GM21786 (cell line): ENCODE measurements at regions not wholly inside any gene's neighbourhood (a gene's known extent, or its start where the extent isn't known, plus 50 kb on each side); places are given as distances from the start of the nearest gene placed in this dataset.
"Not testable (repeated sequence)": the region's sequence is repeated elsewhere in the genome, so short reads cannot be mapped to it uniquely, and the experiment has no call there.

ENCODE experiments used
- ATAC-seq: cut with Tn5 transposase; IDR thresholded peaks from one replicate; pipeline ENCODE4 v1.9.1; 2021; ENCODE audit not compliant: unreplicated experiment

DNA sequence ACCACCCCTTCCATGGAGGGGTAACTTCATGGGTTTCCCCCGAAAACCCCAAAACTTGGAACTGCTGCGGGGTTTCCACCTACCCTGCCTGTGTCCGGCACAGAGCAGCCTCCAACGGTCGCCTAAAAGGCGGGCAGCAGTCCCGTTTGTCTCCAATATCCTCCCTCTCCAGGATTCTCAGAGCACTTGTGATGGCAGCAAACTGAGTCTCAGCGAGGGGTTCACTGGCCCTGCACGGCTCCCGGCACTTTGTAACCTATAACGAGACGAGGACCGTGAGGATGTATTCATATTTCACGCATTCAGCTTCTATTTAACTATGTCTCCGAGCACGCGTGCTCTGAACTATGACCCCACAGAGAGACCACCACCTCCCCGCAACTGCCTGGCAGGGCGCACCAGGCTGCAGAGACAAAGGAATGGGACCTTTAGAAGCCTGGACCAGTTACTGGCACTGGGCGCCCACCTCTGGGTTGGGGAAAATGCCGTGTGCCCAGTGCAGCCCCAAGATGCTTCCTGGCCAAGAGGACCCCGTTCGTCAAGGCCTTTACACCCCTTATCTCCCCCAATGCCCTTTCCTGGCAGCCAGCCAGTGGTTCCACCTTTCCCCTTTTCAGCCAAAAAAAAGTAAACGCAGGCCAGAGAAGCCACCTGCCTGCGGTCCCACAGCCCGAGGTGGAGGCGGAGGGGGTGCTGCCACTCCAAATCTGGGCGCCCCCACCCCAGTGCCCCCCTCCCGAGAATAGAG lies 173.1 kb upstream of the RTL1 start:
- no peak for ATAC-seq

DNA sequence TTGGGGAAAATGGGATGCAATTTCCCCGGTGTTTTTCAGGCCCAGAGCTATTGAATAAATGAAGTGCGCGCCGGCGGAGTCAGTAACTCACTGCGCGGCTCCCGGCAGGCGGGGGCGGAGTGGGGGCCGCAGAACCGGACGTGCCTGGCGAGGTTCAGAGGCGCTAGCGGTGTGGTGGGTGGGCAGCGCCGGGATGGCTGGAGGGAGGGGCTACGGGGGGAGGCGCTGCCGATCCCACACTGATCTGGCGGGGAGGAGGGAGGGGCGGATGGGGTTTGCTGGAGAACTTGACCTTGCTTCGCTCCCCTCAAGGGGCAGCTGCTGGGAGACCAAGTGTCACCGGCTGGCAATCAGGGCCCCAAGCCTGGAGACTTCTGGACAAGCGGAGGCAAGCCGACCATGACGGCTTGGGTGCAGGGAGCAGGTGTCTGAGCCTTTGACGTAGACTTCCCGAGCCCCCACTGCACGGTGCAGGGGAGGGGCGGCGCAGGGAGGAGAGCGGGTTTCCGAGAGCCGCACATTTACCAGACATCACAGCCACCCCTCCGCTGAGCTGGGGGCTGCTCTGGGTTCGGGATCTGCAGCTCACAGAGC lies 174.1 kb upstream of the RTL1 start:
- ATAC-seq, result no peak

GRCh38 chr14:101078170-101078891 lies 174.8 kb upstream of the RTL1 start:
- no peak for ATAC-seq

DNA sequence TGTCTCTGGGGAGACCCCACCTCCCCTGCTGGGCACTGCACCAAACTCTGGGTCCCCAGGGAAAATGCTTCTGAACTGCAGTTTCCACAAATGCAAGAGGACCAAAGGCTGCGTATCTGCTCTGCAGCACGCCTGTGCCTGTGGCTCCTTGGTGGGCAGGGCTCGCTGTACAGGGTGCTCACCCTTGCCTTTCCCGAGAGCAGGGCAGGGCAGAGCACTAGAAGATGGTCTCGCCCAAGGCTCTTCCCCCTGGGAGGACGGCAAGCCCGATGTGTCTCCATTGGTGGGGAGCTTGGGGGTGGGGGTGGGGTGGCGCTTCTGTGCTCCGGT lies 175.3 kb upstream of the RTL1 start:
- ATAC-seq, result no peak

DNA sequence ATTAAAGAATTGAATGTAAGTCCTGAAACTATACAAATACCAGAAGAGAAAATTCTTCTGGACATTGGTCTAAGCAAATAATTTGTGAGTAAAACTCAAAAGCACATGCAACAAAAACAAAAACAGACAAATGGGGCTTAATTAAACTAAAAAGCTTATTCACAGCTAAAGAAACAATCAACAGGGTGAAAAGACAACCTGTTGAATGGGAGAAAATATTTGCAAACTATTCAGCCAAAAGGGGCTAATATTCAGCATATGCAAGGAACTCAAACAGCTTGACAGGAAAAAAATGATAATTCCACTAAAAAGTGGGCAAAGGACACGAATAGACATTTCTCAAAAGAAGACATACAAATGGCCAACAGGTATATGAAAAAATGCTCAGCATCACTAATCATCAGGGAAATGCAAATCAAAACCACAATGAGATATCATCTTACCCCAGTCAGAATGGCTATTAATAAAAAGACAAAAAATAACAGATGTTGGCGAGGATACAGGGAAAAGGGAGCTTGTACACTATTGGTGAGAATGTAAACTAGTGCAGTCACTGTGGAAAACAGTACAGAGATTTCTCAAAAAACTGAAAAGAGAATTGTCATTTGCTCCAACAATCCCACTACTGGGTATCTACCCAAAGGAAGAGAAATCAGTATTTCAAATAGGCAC lies 177.5 kb upstream of the RTL1 start:
- ATAC-seq, result no peak

DNA sequence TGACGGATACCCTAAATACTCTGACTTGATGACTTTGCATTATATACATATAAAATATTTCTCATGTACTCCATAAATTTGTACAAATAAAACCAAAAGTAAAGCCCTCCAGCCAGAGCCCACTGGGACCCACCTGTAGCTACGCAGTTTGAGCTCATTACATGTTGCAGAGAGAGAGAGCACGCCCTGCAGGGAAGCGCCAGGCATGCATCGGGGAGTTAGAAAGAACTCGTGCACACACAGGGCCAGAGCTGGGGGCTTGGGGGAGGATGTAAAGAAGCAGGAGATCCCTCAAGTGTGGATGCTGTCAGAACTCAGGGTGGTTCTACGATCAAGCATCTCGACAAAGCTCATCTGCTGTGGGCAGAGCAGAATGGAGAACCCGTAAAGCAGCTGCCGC lies 178.5 kb upstream of the RTL1 start:
- no peak for ATAC-seq

DNA sequence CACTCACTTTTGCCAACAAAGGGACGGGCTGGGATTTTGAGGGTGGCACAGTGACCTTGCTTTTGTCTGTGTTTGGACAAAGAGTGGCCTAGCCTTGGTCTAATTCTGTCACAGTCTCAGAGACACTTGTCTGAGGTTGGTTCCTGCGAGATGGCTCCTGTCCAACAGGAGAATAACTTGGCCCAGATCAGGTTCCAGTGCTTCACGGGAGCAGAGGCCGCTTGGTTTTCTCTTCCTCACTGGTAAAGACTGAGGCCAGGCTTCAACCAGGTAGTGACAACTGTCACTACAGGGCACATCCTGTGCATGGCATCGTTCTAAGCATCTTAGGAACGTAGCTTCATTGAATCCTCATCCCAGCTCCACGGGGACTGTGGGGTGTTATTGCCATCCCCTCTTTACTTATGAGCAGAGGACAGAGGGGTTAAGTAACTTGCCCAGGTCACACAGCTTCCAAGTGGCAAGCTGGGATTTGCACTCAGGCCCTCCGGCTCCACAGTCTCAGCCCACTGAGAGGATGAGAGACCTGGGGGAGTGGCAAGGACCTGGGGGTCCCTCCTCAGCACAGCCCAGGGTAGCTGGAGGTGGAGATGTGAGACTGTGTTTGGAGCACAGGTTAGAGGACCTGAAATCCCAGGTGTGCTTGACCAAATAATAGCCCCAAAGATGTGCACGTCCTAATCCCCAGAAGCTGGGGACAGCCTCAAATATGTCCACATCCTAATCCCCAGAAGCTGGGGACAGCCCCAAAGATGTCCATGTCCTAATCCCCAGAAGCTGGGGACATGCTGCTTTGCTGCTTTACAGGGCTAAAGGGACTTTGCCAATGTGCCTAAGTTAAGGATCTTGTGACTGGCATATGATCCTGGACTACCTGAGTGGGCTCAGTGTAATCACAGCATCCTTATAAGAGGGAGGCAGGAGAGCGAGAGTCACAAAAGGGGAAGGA lies 179.2 kb upstream of the RTL1 start:
- no peak for ATAC-seq

DNA sequence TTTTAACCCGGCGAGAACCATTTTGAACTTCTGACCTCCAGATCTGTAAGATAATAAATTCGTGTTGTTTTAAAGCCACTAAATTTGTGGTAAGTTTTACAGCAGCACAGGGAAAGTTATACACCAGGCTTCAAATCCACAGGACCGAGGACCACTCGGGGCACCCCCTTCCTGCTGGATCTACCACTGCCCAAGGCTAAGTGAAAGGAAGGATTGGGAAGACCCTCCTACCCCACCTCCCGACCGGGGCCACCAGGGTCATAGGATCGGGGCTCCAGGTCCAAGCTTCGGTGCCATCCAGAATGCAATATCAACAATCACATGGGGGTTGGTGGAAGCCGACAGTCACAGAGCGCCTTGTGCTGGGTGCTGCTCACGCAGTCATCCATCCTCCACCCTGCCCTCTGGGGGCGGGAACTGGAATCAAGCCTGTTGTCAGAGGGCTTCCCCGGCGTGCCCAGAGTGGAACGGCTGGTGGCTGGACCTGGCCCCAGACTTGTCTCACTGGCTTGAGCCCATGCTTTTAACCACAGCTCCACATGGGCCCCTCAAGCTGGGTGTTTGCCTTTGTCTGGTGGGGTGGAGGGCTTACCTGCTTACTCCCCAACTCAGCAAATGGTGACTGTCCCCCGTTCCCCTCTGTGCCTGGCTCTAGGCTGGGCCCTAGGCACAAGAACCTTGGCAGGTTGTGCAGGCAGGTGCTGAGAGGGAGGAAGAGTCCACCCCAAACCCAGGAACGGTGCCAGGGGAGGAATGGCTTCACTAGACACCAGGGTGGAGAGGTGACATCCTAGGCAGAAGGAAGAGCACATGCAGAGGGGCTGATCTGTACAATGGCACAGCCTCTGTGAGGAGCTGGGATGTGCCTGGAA lies 180.3 kb upstream of the RTL1 start:
- no peak for ATAC-seq

DNA sequence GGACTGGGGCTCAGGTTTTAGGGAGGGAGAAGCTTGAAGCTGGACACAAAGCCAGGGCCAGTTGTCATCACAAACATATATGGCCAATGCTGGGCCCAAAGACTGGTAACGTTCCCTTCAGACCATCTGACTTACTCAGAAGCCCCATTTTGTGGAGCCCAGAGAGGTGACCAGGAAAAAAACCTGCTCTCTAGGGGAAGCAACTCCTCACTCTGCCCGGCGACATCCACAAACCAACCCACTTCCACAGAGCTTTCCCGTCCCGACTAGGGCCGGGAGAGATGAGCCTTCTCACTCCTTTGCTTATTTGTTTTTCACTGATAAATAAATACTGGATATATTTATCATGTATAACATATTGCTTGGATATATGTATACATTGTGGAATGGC lies 180.9 kb upstream of the RTL1 start:
- ATAC-seq, result no peak

DNA sequence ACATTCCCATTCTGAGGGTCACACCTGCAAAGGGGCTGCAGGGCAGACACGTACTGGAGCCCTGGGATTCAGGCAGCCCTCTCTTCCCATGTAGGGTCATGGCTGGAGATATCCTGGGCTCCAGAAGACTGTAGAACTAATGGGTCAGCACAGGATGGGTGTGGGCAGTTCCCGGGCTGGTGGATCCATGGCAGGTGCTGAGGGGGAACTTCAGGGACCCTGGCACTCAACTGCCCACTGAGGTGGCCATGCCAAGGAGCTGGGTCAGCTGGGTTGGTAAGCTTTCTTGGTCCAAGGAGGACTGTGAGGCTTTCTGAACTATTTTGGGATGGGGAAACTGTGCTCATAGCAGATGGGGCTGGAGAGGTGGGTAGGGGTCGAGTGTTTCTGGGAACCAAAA lies 183.4 kb upstream of the RTL1 start:
- ATAC-seq, result no peak

DNA sequence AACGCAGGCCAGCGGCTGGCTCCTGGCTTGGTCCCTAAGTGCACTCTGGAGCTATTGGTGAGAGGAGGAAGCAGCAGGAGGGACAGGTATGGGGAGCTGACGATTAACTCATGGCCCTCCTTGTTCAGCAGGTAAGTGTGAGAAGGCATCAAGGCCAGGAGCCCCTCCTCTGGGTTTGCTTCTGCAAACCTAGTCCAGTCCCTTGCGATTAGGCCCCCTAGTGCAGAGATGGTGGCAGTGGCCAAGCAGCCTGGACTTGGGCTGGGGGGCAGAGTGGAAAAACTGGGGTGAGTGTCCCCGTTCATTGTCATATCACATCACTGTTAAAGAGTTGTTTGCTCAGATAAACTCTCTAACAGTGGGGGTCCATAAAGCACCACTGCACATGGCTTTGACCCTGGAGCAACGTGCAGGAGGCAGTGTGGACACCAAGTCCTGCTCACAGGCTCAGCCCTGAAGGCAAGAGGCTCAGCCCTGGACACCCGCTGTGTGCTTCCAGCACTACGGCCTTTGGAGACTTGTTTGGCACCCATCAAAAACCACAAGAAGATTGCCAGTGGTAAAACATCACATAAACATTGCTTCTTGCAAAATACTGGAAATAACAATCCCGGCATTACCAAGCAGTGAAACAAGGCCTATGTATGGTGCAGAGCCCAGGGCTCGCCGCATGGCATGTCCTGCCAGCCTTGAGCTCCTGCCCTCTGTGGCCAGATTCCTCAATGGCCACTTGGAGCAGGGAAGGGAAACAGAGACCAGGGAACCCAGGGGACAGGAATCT lies 184.3 kb upstream of the RTL1 start:
- no peak for ATAC-seq

DNA sequence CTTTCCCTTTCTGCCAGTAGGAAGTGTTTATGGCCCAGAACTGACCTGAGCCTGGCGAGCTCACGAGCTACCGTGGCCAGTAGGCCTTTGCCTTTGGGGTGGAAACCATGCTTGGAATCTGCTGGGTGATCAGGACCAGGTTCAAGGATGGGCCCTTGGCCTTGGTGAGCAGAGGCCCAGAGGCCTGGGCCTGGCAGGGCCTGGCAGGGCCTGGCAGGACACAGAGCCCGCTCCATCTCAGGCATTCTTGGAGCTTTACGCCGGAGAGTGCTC lies 184.8 kb upstream of the RTL1 start:
- no peak for ATAC-seq

DNA sequence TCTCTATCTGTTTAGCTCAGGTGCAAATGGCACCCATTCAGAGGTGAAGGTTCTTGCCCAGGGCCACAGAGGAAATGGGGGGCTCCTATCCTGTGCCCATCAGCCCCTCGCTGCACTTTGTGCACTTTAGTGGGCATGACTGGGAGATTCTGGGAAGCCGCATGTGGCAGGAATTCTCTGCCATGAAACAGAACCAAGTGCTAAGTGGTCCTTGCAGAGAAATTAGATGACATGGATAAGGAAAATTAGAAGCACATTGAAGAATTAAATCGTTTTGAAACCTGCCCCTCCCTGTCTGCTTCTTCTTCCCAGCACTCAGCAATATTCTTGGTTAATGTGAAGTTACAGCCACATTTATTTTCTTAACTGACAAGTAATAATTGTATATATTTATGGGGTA lies 185.2 kb upstream of the RTL1 start:
- no peak for ATAC-seq

GRCh38 chr14:101090478-101090877 lies 187.0 kb upstream of the RTL1 start:
- ATAC-seq, result not testable (repeated sequence)

GRCh38 chr14:101090976-101091375 lies 187.5 kb upstream of the RTL1 start:
- no peak for ATAC-seq

- ATAC-seq, result not testable (repeated sequence)
Measured at GRCh38 chr14:101094916-101095315, 191.4 kb upstream of the RTL1 start.

DNA sequence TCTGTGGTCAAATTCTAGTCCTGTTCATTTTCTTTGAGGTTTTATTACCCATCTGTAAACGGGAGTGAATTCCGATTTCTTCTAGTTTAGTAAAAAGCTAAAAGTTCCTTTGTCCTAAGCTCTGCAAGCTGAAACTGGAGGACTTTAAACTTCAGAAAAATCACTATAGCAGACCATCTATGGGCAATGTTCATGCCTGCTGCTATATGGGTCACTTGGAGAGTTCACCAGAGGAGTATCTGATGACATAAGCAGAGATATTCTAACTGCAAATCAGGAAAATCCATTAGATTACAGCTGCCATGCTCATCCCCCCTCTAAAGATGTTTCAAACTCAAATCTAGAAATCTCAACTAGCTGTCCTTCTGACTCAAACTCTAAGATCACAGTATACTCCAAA lies 193.0 kb upstream of the RTL1 start:
- no peak for ATAC-seq

GRCh38 chr14:101097109-101097793 lies 193.7 kb upstream of the RTL1 start:
- no peak for ATAC-seq

DNA sequence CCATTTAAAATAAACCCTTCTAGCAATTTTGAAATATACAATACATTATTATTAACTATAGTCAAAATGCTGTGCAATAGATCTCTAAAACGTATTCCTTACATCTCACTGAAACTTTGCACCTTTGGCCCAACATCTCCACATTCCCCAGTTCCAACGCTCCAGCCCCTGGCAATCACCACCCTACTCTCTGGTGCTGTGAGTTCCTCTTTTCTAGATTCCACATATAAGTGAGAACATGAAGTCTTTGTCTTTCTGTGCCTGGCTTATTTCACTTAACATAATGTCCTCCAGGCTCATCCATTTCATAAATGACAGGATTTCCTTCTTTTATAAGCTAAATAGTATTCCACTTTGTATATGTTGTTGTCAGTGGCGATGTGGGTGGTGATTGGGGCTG lies 194.7 kb upstream of the RTL1 start:
- ATAC-seq, result no peak
